HTR-8/SVneo (cell line): ENCODE measurements at regions not wholly inside any gene's neighbourhood (a gene's known extent, or its start where the extent isn't known, plus 50 kb on each side); places are given as distances from the start of the nearest gene placed in this dataset.

Experiments
- DNase-seq: peaks from one replicate; pipeline ENCODE4 v3.0.0; 2011; ENCODE audit warnings: low spot score, mixed read lengths; ENCODE audit not compliant: insufficient read length
- FAIRE-seq: peaks from 2 replicates; lab custom pipeline; 2011; peaks lifted over from hg19 to GRCh38; lab: Jason Lieb, UNC

GRCh38 chr13:105787632-105788031, 747.8 kb downstream of the EFNB2 start:
- DNase-seq (no peak), FAIRE-seq (no peak)

GRCh38 chr13:105785436-105785835, 750.0 kb downstream of the EFNB2 start:
- DNase-seq (no peak), FAIRE-seq (no peak)

DNA sequence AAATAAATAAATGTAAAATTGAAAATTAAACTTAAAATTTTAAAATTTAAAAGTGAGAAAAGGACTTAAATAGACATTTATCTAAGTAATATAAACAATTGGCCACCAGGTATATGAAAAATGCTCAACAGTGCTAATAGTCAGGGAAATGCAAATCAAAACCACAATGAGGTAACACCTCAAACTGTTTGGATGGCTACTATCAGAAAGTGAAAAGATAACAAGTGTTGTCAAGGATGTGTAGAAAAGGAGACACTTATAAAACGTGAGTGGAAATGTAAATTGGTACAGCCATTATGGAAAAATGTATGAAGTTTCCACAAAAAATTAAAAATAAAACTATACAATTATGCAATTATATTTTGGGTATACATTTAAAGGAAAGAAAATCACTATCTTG, 752.2 kb downstream of the EFNB2 start:
- DNase-seq (no peak), FAIRE-seq (no peak)

- no peak for FAIRE-seq
- no peak for DNase-seq
Measured at GRCh38 chr13:105778196-105778595, 757.3 kb downstream of the EFNB2 start.

DNA sequence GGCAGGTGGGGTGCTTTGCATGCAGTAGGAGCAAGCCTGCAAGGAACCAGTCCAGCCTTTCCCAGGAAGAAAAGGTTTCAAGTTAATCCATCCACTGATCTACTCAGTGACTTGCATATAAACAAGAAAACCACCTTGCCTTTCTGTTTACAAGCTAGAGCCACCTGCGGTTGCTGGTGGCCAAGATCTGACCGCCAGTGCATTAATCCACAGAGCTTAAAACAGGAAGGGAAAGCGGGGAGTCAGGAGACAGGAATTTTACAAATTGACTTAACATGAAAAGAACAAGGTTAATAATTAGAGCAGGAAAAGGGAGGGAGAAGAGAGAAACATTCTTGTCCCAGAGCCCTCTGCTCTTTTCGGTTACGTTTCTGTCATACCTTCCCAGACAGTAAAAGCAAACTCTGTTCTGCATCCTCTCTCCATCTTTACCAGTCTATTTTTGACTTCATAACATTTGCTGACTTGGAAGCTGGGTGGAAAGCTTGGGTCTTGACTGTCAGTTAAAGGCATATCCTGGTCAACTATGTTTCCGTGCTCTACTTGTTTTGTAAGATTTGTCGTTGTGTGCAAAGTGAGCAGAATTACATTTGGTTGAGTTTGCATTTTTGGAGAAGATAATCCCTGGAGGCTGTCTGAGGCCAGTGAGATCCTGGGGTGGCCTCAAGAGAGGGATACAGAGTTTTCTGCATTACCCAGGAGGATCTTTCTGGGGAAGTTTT, 760.6 kb downstream of the EFNB2 start:
- FAIRE-seq = no peak
- no peak for DNase-seq

GRCh38 chr13:105773863-105774538, 761.5 kb downstream of the EFNB2 start:
- peak; percentile 14 for DNase-seq
- no peak for FAIRE-seq

DNA sequence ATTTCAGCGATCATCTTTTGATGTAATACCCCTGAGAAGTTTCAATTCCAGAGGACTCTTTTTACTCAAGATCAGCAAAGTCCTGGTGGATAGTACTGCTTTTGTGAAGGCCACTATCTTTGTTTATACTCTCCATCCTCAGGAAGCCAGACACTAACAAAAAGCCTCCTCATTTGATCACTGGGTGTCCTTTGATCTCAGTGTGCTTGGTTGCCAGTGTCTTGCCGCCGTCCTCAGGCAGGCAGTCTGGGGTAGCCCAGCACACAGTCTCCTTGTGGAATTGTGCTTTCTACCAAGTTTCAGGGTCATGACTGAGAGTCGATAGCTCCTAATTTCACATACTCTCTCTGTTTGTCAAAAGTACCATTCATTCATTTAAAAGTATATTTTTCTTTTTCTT, 762.2 kb downstream of the EFNB2 start:
- no peak for DNase-seq
- FAIRE-seq = no peak

GRCh38 chr13:105764486-105764885, 771.0 kb downstream of the EFNB2 start:
- DNase-seq (no peak), FAIRE-seq (no peak)

DNA sequence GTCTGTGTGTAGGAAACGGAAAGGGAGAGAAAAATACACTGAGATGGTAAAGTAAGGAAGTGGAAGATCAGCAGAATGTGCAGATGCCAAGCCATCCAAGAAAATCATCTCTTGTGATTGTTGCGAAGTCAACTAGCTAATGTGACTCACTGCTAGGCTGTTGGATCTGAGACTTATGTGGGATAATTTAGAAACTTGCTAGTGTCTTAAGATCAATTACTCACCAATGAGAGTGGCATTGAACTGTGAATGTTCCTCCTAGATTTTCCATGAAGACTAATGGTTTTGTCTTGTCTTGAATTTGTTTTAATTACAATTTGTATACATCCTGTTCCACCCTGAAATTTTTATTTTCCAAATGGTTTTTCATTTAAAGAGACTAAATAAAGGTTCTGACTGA, 771.6 kb downstream of the EFNB2 start:
- FAIRE-seq (no peak), DNase-seq (no peak)

- FAIRE-seq (no peak), DNase-seq (no peak)
Measured at GRCh38 chr13:105762096-105762495, 773.4 kb downstream of the EFNB2 start.

DNA sequence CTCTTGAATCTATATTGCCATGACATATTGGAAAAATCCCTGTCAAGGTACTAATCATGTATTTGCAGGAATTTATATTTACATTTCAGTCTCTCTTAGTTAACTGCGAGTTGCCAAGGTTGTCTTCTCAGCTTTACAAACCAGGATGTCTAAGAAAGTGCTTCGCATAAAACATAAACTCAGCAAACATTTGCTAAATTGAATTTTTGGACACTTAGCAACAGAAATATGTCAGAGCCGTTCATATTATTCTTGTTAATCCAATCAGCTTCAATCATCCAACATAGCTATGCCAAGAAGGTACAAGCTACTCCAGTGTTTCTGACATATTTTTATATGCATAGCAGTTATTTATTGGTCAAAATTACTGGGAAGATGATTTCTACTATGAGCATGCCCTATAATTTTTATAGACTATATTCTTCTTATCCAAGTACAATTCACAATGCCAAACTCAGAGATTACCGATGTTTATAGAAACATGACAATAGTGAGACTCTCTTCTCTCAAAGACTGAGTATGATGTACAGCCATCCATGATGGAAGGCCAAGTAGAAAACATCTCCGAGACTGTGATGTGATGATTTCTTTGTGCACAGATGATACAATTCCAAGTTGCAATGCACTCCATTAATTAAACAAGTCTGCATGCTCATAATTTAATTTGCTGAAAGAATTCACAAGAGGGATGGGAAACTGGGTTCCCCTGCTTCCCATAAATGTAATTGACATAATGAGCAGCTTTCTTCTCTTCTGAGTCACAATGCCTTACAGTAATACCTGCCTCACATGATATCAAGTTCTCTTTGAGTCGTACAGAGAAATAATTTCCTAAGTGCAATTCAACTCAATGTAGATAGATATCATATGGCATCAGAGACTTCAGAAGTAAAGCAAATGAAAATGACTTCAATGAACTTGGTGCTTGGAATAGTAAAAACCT, 776.3 kb downstream of the EFNB2 start:
- DNase-seq = no peak
- FAIRE-seq = no peak

DNA sequence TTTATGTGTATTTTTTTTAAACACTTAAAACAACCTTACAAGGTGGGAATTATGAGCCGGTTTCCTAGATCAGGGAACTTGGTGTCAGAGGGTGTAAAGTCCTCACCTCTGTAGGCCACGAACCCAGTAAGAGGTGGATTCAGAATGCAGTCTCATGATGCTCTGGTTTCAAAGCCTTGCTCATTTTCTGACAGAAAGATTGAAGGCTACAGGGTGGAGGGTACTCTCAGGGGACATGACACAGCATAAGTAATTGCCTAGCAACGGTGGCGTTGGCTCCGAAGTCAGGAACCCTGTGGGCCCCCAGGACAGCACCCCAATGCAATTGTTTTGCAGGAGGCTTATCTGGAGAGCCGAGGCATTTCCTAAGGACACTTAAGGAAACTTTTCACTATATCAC, 794.7 kb downstream of the EFNB2 start:
- DNase-seq (no peak), FAIRE-seq (no peak)

- FAIRE-seq (no peak), DNase-seq (no peak)
Measured at GRCh38 chr13:105737688-105738087, 797.8 kb downstream of the EFNB2 start.

DNA sequence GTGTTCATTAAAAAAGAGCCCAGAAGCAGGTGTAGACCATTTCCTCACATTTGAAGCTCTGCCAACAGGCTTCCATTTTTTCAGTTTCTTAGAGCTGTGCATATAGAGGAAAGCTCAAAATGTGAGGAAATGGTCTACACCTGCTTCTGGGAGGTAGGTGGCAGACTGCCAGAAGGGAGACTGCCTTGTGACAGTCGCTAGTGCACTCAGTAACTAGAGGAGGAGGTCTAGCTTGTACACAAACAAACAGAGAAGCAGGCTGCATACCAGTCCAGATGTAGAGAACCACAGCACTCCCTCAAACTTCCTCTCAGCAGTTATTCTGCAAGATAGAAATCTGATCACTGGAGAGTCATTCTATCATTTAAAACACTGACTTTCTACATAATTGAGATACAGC, 800.2 kb downstream of the EFNB2 start:
- FAIRE-seq (no peak), DNase-seq (no peak)

DNA sequence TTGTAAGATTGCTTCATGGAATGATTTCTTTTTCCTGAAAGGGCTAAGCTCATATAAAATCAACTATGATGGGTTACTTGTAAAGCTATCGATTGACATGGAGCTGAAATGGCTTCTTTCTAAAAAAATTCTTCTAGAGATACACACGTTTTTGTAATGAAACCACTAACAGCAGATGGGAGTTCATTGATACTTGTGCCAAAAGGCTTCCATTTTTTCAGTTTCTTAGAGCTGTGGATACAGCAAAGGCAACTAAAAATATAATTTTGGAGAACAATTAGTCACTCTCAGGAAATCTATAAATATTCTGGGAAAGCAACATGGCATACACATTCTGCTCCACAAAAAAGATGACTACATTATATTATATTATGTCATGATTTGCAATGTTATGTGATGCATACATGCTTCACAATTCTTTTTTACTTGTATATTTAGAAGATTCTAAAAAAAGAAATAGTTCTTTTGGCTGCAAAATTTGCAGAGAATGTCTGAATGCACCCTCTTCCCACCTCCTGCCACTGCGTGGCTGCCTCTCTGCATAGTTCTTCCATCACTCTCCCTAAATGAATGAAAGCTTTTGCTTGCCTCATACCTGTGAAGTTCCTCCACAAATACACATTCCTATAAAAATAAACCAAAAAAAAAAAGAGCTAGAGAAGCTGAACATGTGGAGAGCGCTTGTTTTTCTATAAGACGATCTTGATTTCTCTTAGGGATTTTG, 802.5 kb downstream of the EFNB2 start:
- DNase-seq = no peak
- no peak for FAIRE-seq

GRCh38 chr13:105725887-105726286, 809.6 kb downstream of the EFNB2 start:
- FAIRE-seq = no peak
- DNase-seq = no peak

GRCh38 chr13:105721016-105721415, 814.4 kb downstream of the EFNB2 start:
- FAIRE-seq = no peak
- no peak for DNase-seq

DNA sequence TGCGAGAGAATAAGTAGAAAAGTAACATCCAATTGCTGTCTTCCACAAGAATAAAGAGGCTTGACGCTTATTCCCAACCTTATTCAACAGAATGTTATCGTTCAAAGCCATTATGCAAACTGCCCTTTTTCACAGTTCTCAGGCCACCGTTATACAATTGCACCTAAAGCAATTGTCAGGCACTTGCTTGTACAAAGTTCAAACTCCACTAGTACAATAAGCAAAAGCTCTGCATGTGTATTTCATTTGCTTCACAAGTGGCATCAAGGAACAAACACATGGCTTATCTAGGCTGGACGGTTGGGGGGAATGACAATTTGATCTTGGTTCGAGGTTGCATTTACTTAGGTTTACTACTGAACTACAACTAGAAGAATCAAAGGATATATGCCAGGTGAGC, 815.6 kb downstream of the EFNB2 start:
- FAIRE-seq = no peak
- DNase-seq = no peak

GRCh38 chr13:105709181-105709580, 826.3 kb downstream of the EFNB2 start:
- FAIRE-seq = no peak
- DNase-seq = no peak

DNA sequence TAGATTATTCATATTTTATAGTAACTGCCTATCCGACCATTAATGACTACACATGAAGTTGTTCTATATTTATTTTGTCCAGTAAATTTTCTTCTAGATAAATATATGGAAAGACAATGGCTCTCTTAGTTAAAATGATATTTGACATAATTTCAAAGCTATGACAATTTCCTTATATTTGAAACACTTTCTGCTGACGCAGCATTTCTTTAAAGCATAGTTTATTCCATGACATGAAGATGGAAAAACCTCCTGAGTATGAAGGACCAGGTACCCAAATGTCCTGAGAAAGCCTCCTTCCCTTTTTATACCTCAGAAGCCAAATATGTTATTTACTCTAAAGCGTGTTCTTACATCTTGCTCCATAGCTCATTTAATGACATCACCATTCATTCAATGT, 831.6 kb downstream of the EFNB2 start:
- DNase-seq = no peak
- FAIRE-seq = no peak
